LNCaP clone FGC (cell line): ENCODE measurements at regions not wholly inside any gene's neighbourhood (a gene's known extent, or its start where the extent isn't known, plus 50 kb on each side); places are given as distances from the start of the nearest gene placed in this dataset.

ENCODE experiments used
- DNase-seq: peaks from one replicate; pipeline ENCODE4 v3.0.0-alpha.2; 2011; ENCODE audit warnings: low read depth
- H3K4me3 ChIP-seq: 2 replicates; pipeline ENCODE4 v1.5.1; 2011; ENCODE audit warnings: mild to moderate bottlenecking, low read depth, low read length, control low read depth
- TF ChIP-seq, protein P1 (sequence below): IDR thresholded peaks from 2 replicates; pipeline ENCODE4 v1.5.1; 2012; ENCODE audit warnings: mild to moderate bottlenecking; ENCODE audit not compliant: control insufficient read depth, insufficient read depth; ENCODE audit errors: extremely low read depth

DNA sequence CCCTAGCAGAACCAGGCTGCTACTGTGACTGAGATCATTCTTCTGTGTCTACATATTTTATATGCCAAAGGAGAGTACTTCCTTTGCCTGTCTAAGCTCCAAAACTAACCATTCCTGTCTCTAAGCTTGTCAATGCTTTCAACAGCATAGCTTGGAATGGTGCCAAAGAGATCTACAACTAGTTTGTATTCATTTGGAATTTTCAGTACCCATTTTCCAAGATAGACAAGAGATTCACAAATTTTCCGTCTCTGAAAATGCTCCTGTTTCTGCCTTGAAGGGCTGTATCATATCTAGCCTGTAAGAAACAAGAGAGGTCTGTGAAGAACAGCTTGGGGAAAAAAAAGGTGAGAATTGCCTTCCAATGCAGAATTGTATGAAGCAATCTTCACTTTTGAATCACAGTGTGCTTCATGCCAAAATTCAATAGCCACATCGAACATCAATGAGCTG lies 334.4 kb upstream of the ACTBL2 start:
- TF ChIP-seq, protein P1, sequence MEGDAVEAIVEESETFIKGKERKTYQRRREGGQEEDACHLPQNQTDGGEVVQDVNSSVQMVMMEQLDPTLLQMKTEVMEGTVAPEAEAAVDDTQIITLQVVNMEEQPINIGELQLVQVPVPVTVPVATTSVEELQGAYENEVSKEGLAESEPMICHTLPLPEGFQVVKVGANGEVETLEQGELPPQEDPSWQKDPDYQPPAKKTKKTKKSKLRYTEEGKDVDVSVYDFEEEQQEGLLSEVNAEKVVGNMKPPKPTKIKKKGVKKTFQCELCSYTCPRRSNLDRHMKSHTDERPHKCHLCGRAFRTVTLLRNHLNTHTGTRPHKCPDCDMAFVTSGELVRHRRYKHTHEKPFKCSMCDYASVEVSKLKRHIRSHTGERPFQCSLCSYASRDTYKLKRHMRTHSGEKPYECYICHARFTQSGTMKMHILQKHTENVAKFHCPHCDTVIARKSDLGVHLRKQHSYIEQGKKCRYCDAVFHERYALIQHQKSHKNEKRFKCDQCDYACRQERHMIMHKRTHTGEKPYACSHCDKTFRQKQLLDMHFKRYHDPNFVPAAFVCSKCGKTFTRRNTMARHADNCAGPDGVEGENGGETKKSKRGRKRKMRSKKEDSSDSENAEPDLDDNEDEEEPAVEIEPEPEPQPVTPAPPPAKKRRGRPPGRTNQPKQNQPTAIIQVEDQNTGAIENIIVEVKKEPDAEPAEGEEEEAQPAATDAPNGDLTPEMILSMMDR: no peak
- no peak for DNase-seq
- H3K4me3 ChIP-seq: no peak overlapping the region

DNA sequence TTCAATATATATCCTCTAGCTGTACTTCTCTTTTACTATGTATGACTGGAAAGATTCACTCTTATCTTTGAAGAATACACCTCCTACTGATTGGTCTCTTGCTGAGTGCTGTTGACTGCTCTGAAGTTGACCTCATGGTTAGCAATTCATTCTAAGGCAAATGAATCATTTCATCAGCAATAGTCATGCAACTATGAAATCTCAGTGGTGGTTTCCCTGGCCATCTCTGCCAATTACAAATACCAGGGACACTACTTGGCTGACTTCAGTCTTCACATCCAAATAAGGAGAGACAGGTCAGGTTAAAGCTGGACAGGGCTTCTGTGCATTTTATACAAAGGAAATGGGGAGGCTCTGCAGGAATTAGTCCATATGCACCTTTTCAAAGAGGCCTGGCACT lies 333.5 kb upstream of the ACTBL2 start:
- TF ChIP-seq, protein P1: no peak
- no peak for DNase-seq
- no peak overlapping the region for H3K4me3 ChIP-seq

DNA sequence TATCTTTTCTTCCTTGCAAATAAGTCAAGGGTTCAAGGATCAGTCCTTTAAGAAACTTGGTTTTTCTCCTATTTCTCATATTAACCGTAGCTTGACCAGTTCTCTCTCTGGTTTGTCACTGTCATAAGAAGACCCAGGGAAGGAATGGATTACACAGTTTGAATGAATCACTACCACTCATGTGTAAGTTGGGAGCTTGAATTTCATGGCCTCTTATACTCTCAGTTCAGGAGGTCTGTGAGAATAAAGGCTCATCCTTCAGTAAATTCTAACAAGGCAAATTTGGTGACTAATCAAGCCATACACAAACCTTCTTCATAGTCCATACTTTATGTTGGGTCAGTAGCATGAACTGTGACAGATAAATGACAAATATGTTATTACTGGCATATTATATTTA lies 323.1 kb upstream of the ACTBL2 start:
- TF ChIP-seq, protein P1: no peak
- no peak for DNase-seq
- no peak overlapping the region for H3K4me3 ChIP-seq

DNA sequence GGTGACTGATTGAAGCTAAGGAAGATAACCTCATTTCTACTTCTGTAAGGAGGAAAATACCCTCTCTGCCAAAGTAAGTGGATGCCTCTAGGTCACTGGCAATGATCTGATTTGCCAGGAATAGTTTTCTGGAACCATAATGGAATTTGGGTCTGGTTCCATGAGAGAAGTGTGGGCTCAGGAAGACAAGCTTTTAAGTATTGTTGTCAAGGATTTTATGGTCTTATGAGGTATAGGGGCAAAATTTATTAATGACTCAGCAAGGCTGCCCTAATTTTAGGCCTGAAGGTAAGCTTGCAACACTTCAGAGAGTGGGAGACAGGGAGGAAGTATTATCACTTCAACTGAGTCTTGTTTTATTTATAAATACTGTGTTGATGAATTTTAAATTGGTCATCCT lies 322.6 kb upstream of the ACTBL2 start:
- no peak for DNase-seq
- no peak overlapping the region for H3K4me3 ChIP-seq
- TF ChIP-seq, protein P1: no peak

DNA sequence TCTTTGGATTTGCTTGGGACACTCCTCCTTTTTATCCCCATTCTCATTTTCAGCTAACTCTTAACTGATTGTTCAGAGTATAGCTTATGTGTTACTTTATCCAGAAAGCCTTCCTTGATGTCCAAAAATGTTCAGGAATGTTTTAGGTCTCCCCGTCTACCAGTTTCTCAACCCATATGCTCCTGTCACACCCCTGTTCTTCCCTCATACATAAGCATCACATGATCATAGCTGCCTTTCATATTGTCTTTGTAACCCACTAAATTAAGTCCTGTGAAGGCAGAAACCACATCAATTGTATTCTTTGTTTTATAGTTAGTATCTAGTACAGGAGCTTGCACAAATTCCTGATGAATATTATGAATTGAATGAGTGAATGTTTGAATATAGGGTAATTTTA lies 321.9 kb upstream of the ACTBL2 start:
- TF ChIP-seq, protein P1: no peak
- H3K4me3 ChIP-seq: no peak overlapping the region
- no peak for DNase-seq

DNA sequence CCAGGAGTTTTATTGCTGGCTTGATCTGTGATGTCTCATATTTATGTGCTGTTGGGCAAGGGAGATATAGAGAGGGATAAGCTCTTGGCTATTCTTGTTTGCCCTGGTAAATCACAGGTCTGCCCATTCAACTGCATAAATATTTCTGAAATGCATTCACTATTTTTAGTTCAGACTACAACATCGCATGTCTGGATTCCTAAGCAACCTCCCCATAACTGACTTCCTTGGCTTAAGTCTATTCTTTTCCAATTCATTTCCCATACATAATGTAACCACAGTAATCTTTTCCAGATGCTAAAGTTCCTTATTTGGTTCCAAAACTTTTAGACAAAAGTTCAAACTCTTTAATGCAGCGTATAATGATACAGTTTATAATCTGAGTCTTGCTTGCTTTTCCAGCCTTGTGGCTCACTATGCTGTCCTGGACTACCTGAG lies 321.4 kb upstream of the ACTBL2 start:
- H3K4me3 ChIP-seq: no peak overlapping the region
- no peak for DNase-seq
- TF ChIP-seq, protein P1: no peak

DNA sequence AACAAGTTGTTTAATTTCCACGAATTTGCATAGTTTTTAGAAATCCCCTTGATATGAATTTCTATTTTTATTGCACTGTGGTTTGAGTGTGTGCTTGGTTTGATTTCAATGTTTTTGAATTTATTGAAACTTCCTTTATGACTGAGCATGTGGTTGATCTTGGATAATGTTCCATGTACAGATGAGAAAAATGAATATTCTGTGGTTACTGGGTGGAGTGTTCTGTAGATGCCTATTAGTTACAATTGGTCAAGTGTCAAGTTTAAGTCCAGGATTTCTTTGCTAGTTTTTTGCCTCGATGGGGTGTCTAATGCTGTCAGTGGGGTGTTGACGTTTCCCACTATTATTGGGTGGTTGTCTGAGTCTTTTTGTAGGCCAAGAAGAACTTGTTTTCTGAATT lies 319.5 kb upstream of the ACTBL2 start:
- no peak for DNase-seq
- H3K4me3 ChIP-seq: no peak overlapping the region
- TF ChIP-seq, protein P1: no peak
